MM.1S (cell line): ENCODE measurements at regions not wholly inside any gene's neighbourhood (a gene's known extent, or its start where the extent isn't known, plus 50 kb on each side); places are given as distances from the start of the nearest gene placed in this dataset.

ENCODE experiments used
- EZH2 ChIP-seq: fragments of 300-600 bp; sonication (generic); optimal IDR thresholded peaks from 2 replicates; pipeline ENCODE3; 2017; ENCODE audit warnings: low read depth, mild to moderate bottlenecking, antibody characterized with exemption, low read length, mixed read lengths
- TF ChIP-seq, protein P1 (sequence below): fragments of 300-600 bp; sonication (generic); IDR thresholded peaks from 2 replicates; pipeline ENCODE4 v1.5.1; 2016; ENCODE audit warnings: antibody characterized with exemption, low read length, mixed read lengths

DNA sequence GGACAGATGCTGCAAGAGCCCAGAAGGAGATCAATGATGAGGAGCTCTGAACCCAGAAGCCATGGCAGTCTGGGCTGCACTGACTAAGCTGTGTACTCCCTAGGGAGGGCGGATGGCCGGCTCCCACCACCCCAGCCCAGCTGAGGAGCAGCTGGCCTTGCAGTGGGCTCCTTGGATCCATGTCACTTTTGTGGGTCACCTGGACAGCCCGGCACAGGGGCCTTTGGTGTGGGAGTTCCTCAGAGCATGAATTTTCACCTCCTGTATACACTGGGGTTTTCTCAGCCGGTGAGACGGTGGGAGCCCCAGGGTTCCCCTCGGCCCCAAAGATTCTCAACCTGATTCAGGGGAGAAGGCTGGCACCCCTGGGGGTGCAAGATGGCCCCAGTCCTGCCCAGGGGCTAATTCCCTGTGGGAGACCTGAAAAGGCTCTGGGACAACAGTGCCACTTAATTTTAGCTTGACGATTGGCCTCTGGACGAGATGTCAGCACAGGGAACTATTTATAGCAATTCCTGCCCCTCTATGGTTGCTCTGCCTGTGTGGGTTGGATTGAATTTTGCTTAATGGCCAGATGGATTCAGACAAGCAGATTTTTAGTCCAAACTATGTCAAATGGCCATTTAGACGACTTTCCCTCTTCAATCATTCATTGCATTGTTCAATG, 121.6 kb upstream of the PMEPA1 start:
- TF ChIP-seq, protein P1, sequence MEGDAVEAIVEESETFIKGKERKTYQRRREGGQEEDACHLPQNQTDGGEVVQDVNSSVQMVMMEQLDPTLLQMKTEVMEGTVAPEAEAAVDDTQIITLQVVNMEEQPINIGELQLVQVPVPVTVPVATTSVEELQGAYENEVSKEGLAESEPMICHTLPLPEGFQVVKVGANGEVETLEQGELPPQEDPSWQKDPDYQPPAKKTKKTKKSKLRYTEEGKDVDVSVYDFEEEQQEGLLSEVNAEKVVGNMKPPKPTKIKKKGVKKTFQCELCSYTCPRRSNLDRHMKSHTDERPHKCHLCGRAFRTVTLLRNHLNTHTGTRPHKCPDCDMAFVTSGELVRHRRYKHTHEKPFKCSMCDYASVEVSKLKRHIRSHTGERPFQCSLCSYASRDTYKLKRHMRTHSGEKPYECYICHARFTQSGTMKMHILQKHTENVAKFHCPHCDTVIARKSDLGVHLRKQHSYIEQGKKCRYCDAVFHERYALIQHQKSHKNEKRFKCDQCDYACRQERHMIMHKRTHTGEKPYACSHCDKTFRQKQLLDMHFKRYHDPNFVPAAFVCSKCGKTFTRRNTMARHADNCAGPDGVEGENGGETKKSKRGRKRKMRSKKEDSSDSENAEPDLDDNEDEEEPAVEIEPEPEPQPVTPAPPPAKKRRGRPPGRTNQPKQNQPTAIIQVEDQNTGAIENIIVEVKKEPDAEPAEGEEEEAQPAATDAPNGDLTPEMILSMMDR, result no peak
- TF ChIP-seq EZH2, result no peak
